ENCODE measurements at regions not wholly inside any gene's neighbourhood (a gene's known extent, or its start where the extent isn't known, plus 50 kb on each side); places are given as distances from the start of the nearest gene placed in this dataset.

DNA sequence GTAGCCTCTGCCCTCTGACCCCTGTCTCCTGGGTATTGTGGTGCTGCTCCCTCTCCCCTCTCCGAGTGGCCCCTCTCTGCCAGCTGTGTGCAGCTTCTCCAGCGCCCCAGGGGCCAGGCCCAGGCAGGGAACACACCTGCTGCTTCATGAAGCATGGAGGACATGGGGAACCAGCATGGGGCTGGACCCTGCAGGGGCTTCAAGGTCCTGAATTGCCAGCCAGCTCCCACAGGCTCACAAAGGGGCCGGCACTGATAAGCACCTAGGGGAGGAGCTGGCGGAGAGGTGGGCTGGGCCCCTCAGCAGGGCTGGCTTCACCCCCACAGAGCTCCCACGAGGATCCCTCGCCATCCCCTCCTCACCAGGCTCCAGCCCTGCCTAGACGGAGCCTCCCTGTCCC is 77.4 kb upstream of the GPC1 start:
- no peak for DNase-seq (ENCODE audit: low read depth in 2 of 2)

DNA sequence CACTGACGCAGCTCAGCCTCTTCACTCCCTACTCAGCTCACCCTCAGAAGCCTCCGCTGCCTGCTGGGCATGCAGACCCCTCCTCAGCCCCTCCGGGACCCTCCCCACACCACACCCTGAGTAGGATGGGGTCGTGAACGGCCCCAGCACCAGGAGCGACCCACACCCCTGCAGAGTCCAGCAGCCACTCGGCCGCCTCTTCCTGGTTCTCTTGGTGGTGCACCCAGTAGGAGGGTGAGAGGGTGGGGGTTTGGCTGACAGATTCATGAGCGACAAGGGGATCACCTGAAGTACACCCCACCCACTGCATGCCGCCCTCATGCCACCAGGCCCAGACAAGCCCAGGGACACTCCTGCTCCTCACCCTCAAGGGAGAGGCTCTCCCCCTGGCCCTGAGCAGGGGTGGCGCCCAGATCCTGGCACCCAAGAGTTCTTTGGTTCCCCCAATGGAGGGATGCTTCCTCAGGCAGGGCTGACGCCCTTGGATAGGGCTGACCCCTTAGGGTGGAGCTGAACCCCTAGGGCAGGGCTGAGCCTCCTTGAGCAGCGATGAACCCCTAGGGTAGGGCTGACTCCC is 76.6 kb upstream of the GPC1 start:
- no peak for DNase-seq (ENCODE audit: low read depth in 2 of 2)

DNA sequence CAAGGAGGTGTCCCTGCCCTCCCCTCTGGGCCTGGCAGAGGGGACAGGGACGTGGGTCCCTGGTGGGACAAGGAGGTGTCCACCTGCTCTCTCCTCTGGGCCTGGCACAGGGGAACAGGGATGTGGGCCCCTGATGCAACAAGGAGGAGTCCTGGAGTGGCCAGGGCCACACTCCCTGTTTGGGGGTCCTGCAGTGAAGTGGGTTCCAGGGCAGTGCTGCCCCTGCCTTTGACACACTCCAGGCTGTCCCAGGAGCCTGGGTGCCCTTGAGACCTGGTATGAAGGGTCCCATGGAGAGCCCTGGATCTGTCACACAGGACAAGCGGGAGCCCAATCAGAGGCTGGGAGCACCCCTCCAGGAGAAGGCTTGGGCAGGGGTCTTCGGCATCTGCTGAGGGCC is 75.8 kb upstream of the GPC1 start:
- DNase-seq (ENCODE audit: low read depth in 2 of 2) = no peak

DNA sequence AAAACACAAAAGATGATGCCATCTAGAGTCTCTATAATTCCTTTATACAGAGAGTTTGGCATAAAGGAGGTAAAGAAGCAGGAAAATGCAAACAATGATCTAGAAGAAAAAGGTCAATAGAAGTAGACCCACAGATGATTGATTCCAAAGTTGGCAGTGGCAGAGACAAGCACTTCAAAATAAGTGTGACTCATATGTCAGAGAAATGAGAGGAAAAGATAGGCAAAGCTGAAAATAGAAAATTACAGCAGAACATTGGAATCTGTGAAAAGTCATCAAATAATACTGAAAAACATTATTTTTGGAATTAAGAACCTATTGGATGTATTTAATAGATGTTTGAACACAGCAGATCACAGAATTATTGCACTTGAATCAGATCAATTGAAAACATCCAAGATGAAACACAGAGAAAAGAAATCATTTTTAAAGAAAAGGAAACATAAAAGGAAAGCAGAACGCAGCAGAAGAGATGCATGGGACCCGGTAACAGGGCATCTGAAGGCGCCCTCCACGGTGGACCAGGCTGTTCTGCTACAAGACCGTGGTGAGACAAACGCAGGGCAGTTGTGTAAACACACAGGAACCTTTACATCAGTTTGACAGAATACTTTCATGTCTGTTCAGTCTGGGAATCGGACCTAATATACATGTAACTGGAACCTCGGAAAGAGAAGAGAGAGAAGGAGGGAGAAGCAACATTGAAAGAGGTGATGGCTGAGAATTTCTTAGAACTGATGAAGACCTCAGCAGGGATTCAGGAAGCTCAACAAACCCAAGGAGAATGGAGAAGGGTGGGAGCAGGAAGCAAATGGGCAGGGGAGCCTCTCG is 74.6 kb upstream of the GPC1 start:
- no peak for DNase-seq (ENCODE audit: low read depth in 2 of 2)

DNA sequence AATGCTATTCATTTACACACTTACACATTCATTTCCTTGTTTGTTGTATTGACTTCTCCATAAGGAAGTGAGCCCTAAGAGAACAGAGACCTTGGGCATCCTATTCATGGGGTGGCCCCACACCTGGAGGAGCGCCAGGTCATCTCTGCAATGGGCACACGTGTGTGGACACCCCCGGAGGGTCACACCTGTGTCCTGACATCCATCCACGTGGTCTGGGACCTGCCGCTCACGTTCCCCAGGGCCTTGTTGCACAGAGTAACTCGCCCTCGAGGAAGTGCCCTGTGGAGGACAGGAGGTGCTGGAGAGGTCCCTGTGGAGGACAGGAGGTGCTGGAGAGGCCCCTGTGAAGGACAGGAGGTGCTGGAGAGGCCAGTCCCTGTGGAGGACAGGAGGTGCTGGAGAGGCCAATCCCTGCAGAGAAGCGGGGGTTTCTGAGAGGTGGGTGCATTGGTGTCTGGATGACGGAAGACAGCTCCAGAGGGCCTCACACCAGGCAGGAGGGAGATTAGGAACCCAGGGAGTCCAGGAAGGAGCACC is 73.2 kb upstream of the GPC1 start:
- no peak for DNase-seq (ENCODE audit: low read depth in 2 of 2)

DNA sequence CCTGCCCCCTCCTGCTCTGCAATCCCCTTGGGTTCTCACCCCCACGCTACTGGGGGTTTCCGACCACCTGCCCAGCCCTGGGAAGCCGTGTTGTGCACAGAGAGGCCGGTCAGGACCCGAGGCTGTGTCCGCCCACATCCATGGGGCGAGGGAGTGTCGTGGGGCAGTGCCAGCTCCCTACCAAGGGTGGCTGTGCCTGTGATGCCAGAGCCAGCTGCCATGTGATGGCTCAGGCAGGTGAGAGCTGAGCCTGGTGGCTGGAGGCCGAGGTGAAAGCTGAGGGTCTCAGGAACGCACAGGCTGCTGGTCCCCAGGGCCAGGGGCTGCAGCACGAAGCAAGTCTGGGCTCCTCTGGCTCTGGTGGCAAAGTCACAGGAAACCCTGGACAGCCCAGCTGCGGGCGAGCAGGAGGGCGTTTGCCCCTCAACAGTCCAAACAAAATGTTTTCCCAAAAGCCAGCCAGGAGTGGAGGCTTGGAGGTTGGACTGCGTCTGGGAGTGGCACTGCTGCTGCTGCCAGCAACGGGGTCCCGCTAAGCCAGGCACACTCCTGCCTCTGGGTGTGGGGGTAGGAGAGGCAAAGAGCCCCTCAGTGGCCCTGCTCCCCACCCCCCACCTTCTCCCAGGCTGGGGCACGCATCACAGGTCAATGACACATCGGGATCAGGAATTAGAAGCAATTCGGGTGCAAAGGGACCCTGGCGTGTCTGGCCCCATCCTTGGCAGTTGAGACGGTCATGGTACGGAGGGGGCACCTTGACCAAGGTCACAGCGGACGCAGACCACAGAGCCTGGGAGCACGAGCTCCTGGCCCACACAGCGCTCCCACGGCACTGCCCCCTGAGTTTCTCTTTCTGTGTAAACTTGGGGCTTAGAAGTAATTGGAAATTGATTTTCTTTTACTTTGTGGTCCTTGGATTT is 72.4 kb upstream of the GPC1 start:
- no peak for DNase-seq (ENCODE audit: low read depth in 2 of 2)

DNA sequence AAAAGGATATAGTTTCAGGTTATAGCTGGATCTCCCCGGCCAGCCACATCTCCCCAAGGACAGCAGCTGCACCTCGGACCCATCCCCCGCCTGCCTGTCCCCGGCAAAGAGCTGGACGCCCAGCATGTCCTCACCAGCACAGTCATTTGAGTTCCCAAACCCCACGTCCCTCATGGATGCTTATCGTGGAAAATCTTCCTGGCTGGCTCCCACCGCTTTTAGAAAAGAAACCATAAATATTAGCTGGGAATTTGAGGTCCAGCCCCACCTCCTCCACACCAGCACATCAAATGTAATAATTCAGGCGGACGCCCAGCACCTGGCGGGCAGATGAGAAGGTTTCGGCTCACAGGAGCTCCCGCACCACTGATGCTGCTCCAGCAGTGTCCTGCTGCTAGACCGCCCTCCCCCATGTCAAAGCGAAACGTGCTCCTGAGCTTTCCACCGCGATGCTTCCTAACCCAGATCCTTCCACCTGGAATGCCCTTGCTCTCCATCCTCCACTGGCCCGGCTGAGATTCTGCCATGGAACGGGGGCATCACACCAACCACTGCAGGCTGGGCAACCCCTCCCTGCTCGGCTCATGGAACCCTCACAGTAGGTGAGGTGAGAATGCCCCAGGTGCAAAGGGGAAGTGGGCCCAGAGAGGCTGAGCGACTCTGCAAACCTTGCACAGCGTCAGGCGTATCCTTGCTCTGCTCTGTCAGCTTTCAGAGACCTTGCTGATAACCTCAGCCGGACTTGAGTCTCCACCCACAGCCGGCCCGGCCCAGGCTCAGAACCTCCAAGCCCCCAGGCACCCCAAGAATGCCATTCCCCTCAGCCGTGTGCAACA is 71.5 kb upstream of the GPC1 start:
- no peak for DNase-seq (ENCODE audit: low read depth in 2 of 2)

DNA sequence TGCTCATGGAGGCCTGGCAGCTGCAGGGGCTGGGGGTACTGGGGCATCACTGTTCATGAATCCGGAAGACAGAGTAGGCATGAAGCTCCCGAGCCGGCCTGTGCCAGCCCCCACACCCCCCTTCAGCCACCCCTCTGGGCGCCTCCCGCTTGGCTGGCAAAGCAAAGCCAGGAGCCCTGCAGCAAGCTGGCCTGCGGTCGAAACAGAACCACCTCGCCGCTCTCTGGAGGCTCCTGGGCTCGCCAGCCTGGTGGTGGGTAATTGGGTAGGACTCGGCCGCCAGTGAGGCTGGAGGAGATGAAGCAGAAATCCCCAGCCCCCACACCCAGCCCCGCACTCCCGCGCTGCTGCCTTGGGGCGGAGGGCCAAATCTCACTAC is 70.9 kb upstream of the GPC1 start:
- DNase-seq (ENCODE audit: low read depth in 2 of 2) = no peak

DNA sequence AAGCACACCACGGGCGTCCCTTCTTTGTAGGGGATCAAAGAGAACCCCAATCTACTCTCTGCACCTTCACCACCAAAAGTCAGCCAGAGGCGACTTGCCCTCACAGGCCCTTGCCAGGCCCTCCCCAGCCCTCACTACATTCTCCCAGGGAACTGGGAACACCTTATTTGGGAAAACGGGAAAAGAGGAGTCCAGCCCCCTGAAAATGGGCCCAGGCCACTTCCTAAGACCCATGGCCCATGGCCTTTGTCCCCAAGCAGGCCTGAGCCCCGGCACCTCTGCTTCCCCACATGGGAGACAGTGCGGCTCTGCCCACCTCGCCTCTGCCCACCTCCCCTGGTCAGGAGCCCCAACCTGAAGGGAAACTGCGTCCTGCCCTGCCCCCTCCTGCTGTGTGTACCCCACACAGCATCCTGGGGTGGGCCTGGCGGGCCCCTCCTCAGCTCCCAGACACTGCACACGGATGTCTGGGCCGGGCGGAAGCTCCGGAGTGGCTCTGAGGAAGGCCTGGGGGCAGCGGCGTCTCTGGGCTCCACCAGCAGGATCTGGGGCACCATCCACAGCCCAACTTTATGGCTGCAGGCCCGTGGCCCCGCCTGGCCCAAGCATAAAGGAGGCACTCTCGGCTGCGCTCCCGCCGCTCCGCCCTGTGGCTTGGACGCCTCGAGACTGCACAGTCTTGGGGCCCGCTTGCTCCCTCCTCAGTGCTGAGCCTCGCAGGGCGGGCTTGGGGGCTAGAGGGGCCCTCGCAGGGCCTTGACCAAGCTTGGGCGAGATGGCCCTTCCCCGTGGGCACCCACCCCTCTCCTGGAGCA is 70.3 kb upstream of the GPC1 start:
- no peak for DNase-seq (ENCODE audit: low read depth in 2 of 2)

DNA sequence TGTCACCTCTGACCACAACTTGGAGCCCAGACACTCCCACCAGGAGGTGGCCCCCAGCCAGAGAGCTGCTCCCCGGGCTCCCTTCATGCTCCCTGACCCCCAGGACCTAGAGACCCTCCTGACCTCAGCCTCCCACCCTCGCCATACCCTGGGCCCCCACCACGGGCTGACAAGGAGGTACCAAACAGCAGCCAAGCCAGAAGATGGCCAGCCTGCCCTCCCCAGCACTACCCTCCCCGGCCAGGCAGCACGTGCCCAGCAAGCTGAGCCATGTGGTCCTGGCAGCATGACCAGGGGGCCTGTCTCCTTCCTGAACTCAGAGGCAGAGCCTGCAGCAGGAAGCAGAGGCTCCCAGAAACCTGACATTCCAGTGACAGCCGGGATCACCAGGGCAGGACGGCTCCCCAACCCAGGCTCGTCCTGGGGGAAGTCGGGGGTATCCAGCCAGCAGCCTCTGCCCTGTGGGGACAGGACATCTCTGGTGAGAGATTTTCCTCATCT is 69.4 kb upstream of the GPC1 start:
- no peak for DNase-seq (ENCODE audit: low read depth in 2 of 2)

DNA sequence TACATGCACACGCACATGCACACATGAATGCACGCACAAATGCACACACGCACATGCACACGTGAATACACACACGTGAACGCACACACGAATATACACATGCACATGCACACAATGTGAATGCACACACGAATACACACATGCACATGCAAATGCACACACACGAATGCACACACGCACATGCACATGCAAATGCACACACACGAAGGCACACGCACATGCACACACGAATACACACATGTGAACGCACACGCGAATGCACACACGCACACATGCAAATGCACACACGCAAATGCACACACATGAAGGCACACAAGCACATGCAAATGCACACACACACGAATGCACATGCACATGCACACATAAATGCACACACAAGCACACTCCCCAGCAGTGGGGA is 68.6 kb upstream of the GPC1 start:
- DNase-seq (ENCODE audit: low read depth in 2 of 2) = no peak

DNA sequence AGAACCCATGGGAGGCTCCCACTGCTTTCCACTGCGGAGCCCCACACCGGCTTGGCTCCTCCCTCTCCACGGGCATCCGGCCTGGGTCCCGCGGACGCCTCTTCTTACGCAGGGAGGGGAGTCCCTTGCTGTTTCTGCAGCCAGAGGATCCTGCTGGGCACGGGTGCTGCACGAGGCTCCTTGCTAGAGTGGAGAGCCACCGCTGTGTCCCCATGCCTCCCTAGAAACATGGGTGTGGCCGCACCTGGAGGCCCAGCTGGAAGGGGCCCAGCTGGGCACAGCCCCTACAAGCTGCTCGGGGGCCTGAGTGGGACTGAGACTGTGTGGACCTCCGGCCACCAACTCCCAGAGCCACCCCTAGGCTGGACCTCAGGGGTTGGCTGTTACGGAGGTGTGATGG is 67.7 kb upstream of the GPC1 start:
- no peak for DNase-seq (ENCODE audit: low read depth in 2 of 2)

DNA sequence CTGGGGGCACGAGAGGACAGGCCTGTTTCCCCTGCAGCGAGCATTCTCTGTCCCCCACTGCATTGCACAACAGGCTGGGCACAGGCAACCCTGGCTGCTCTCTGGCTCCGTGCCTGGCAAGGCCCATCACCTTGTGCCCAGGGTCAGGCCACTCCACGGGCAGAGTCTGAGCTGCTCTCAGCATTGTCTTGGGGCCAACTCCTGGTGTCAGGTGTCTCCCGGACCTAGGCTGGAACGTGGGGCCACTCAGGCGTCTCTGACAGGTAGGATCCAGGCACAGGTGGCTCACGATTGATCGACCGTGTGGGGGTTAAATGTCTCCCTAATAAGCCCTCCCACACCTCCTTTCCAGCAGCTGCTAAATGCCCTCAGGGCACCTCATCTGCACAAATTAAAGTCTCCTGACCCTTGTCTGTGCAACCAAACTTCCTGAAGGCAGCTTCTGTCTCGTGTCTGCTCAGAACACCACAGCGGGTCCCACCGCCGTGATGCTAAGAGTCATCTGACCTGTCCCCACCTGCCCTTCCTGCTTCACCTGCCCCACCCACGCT is 66.6 kb upstream of the GPC1 start:
- DNase-seq (ENCODE audit: low read depth in 2 of 2) = no peak

DNA sequence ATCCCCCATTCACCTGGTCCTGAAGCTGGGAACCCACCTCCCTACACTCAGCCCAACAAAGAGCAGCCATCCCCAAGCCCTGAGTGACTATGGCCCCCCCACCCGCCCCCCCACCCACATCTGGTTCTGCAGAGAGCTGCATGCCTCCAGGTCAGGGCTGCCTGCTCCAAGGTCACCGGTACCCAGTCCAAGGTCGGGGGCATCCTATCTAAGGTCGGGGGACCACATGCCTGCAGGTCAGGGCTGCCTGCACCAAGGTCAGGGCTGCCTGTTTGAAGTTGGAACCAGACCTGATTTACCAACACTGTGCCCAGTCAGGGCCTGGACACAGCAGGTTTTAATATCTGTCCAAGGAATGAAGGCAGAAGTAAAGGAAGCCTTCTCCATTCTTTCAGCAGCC is 66.1 kb upstream of the GPC1 start:
- DNase-seq (ENCODE audit: low read depth in 2 of 2) = no peak

DNA sequence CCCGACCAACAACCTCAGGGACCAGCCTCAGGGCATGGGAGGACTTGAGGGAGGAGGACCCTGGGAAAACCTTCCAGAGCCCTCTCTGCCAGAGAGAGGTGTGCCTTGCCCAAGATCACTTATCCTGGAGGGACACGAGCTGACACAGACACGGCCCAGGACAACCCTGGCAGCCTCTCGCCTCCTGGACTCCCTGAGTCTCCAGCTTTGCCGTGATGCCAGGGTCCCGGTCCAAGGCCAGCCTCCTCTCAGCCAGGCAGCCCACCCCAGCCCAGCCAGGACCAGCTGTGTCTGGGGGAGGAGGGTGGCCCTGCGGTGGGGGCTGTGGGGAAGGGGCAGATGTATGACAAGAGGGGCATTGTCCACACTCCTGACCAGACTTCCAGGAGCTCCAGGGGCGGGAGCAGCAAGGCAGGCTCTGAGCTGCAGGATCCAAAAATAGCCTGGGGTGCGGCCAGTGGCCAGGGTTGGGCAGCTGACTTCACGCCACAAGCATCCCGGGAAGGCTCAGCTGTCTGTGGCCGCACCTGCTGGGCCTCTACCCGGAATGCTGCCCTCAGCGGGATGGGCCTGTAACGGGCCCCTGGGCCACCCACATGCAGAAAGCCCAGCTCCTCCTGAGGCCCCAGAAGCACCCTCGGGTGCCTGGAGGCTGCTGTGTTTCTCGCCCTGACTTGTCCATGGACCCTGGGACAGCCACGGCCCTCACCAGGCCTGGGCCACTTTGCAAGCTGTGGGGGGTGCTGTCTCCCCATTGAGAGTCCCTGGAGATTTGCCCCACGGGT is 65.5 kb upstream of the GPC1 start:
- no peak for DNase-seq (ENCODE audit: low read depth in 2 of 2)

DNA sequence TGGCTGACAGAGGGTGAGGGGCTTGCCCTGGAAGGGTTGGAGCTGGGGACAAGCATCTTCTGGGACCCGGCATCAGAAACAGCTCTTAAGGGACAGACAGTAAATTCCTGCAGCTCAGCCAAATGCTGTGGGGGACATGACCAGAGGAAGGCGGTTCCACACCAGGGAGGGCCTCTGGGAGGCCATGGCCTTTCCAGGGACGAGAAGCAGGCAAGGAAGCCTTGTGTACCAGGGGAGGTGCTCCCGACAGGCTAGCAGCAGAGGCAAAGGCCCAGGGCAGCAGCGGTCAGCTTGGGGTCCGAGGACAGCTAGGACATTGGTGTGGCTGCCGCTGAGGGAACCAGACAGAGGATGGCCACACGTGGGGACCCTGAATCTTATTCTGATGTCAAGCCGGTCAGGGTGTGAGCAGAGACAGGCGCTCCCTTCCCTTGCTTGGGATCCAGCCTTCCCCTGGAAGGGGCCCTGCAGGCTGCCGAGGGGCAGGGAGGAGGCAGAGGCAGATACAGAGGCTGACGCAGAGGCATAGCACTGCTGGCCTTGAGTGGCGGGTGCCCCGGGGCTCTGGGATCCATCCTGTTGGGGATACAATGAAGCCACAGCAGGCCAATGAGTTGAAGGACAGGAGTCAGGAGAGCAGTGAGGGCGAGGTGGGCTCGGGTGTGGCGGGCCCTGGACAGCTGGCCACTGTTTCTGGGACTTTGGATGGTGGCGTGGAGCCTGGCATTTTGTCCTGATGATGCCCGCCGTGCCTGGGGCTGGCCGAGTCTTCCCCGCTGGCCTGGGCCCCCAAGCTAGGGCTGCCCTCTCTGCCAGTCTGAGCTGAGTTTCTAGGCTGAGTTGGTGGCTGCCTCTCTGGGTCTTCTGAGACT is 64.1 kb upstream of the GPC1 start:
- no peak for DNase-seq (ENCODE audit: low read depth in 2 of 2)

DNA sequence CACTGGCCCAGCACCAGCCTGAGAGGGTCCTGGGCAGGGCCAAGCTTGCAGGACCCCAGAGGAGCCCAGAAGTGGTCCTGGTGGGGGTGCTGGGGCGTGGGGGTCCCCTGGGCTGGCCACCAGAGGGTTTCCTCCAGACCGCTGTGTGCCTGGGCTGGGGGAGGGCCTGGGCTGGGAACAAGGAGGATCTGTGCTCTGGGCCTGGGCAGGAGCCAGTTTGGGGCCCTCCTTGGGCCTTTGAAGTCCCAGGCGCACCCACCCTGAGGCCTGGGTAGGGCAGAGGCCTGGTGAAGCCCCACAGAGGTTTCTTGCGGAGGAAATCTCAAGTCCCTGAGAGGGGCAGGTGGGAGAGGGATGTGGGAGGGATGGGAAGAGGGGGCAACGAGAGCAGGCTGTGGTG is 63.4 kb upstream of the GPC1 start:
- no peak for DNase-seq (ENCODE audit: low read depth in 2 of 2)

DNA sequence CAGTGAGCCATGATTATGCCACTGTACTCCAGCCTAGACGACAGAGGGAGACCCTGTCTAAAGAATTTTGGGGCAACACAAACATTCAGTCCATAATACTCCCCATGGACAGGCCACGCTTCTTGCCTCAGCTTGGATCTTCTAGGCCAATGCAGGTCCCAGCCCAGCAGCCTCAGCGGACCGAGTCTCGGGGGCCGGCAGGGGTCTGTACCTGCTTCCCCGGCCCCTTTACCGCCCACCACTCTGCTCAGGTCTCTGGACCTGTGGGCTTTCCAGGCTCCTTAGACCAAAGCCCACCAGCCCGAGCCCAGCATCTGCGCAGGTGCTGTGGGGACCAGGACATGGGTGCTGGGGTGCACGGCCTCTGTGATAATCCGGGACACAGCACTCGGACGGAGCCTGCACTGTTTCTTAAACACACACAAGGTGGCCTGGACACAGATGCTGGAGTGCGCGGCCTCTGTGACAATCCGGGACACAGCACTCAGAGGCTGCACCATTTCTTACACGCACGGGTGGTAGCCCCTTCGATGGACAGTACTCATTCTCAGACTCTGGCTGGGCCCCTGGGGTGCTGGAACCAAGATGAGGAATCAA is 62.1 kb upstream of the GPC1 start:
- no peak for DNase-seq (ENCODE audit: low read depth in 2 of 2)
